ENCODE measurements at regions not wholly inside any gene's neighbourhood (a gene's known extent, or its start where the extent isn't known, plus 50 kb on each side); places are given as distances from the start of the nearest gene placed in this dataset.

DNA sequence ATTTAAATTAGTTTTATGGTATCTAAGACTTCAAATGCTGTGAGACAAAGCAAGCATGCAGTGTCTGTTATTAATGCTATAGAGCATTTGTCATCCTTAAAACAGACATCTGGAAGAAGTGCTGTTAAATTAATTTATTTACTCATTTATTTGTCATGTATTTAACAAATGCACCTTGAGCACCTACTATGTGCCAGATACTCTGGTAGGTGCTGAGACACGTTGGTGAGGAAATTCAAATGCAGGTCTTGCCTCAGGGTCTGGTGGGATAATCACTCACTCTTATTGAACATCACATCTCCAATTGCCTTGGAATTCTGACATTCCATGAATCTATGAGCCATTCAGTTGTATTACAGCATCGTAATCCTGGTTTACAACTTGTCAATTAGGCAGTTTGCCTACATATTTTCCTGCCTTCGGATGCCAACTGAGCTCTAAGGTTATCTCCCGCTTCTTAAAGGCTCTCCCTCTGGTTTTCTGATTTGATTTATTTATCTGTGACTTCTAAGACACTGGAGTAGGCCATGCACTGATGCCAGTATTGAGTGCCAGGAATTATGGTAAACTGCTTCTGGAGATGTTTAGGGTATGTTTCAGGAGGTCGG lies 56.0 kb upstream of the RPS23 start:
- DNase-seq (ENCODE audit: extremely low read depth in 1 of 4, low spot score in 3 of 4) (no peak), ATAC-seq (no peak), FAIRE-seq (no peak)
- no TSS peak for BruUV-seq (replicated peaks)
- no peaks in the 10 kb centered on the region for H3K36me3 ChIP-seq (ENCODE audit: control insufficient read depth, insufficient read depth, low read length)
- H3K4me3 ChIP-seq = no peak overlapping the region
- peak overlapping the region; percentile 51 for H2AFZ ChIP-seq (ENCODE audit: low read depth, low read length)
- TF ChIP-seq ZKSCAN1 (IDR thresholded peaks at IDR 0.05; ENCODE audit: low read depth, low read length) (peak; percentile 92), HSF4 (CRISPR knock-in tag; IDR thresholded peaks at IDR 0.05; ENCODE audit: borderline replicate concordance) (no peak)
- H3K4me1 ChIP-seq (replicated peaks in 1 of 2; ENCODE audit: control insufficient read depth in 2 of 2, insufficient read depth in 2 of 2, low read length in 2 of 2) = peaks cover 0 to 24% of the 10 kb centered on the region in 2 experiments; a peak in 4 of 5 replicates
- no peaks in the 10 kb centered on the region for H3K79me2 ChIP-seq (ENCODE audit: control insufficient read depth, insufficient read depth, low read length)
- in situ Hi-C loops (cut with MboI) = no loop called here
- H3K9ac ChIP-seq (ENCODE audit: insufficient read depth in 1 of 2, low read depth in 2 of 2, low read length in 2 of 2) = no peak overlapping the region
- no peak overlapping the region for H3K27ac ChIP-seq (ENCODE audit: extremely low read depth, low read depth, low read length)
- ChIA-PET POLR2A (interaction anchor here (1.0 to 1.5 kb wide), 3 partner anchors 10 to 56 kb away, joined by 3 to 5 read pairs (median 4); partner anchors contain the start of gene RPS23), CTCF (ENCODE audit: low intra/inter-chr PET ratio) (no interaction called here)
- no peaks in the 10 kb centered on the region for H4K20me1 ChIP-seq (replicated peaks; ENCODE audit: control insufficient read depth, insufficient read depth, low read length)
- H3K27me3 ChIP-seq (ENCODE audit: control insufficient read depth in 2 of 2, insufficient read depth in 2 of 2, low read length in 2 of 2) = no peaks in the 10 kb centered on the region; a peak in 1 of 5 replicates
- H3K4me2 ChIP-seq (ENCODE audit: insufficient read depth, low read length) = peak overlapping the region; percentile 52; the same call in 1 of the 2 replicates
- no peaks in the 10 kb centered on the region for H3K9me1 ChIP-seq (ENCODE audit: control insufficient read depth, insufficient read depth, low read length)
- 28% methylated on average over 5 of the region's 5 CpGs for WGBS (ENCODE audit: insufficient coverage, low coverage, missing lambda C conversion rate)
- intact Hi-C loops (cut with micrococcal nuclease) = no loop called here
- no peaks in the 10 kb centered on the region for H3K9me3 ChIP-seq (replicated peaks; ENCODE audit: control insufficient read depth, insufficient read depth, low read depth, low read length)

DNA sequence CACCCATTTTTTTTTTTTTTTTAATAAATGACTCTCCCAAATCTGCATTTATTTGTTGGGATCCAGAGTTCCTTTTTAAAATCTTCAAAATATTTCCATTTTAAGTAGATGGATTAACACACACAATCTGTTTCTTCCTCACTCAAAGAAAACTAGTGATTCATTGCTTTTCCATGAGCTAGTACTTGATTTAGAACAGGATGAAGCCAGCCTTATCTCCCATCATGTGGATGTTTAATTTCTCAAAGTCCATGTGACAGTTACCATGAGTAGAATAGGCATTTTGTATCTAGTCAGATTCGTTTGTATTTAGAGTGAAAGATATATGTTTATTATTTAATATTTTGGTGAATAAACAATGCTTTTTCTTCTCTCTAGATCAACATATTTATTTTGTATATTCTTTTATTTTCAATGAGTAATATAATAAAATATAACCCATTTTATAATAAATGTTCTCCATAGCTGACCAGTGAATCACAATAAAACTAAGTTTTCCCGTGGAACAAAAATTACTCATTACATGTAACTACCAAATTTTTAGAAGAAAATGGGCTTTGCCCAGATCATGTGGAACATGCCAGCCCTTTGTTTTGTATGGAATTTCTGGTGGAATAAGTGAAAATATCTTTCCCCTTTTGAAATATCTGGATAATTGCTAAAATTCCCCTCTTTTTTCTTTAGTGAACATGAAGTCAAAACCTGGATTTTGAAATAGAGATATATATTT lies 54.9 kb upstream of the RPS23 start:
- no peaks in the 10 kb centered on the region for H3K36me3 ChIP-seq (ENCODE audit: control insufficient read depth, insufficient read depth, low read length)
- DNase-seq (ENCODE audit: extremely low read depth in 1 of 4, low spot score in 3 of 4) = no peak
- in situ Hi-C loops (cut with MboI) = no loop called here
- ChIA-PET POLR2A (no interaction called here), CTCF (ENCODE audit: low intra/inter-chr PET ratio) (no interaction called here)
- no peak overlapping the region for H3K9ac ChIP-seq (ENCODE audit: insufficient read depth in 1 of 2, low read depth in 2 of 2, low read length in 2 of 2)
- H3K79me2 ChIP-seq (ENCODE audit: control insufficient read depth, insufficient read depth, low read length) = no peaks in the 10 kb centered on the region
- H3K9me1 ChIP-seq (ENCODE audit: control insufficient read depth, insufficient read depth, low read length) = no peaks in the 10 kb centered on the region
- no peak overlapping the region for H3K4me3 ChIP-seq
- intact Hi-C loops (cut with micrococcal nuclease) = no loop called here
- peaks cover 0 to 26% of the 10 kb centered on the region in 2 experiments; a peak in 4 of 5 replicates for H3K4me1 ChIP-seq (replicated peaks in 1 of 2; ENCODE audit: control insufficient read depth in 2 of 2, insufficient read depth in 2 of 2, low read length in 2 of 2)
- H3K4me2 ChIP-seq (ENCODE audit: insufficient read depth, low read length) = no peak overlapping the region
- no peaks in the 10 kb centered on the region for H3K27me3 ChIP-seq (ENCODE audit: control insufficient read depth in 2 of 2, insufficient read depth in 2 of 2, low read length in 2 of 2)
- H3K27ac ChIP-seq (ENCODE audit: extremely low read depth, low read depth, low read length) = no peak overlapping the region
- H2AFZ ChIP-seq (ENCODE audit: low read depth, low read length) = no peak overlapping the region
- no peaks in the 10 kb centered on the region for H4K20me1 ChIP-seq (replicated peaks; ENCODE audit: control insufficient read depth, insufficient read depth, low read length)
- no peak for FAIRE-seq
- H3K9me3 ChIP-seq (replicated peaks; ENCODE audit: control insufficient read depth, insufficient read depth, low read depth, low read length) = 0 out of 2 replicates have a peak, but pooled peaks cover 4% of the 10 kb centered on the region
- 18% methylated on average over 2 of the region's 2 CpGs for WGBS (ENCODE audit: insufficient coverage, low coverage, missing lambda C conversion rate)
- BruUV-seq (replicated peaks) = no TSS peak
- no peak for ATAC-seq
- TF ChIP-seq SP1 (CRISPR knock-in tag; IDR thresholded peaks at IDR 0.05) (no peak), ZNF253 (CRISPR knock-in tag; conservative IDR thresholded peaks at IDR 0.05) (no peak), BHLHE40 (IDR thresholded peaks at IDR 0.05; ENCODE audit: low read length) (no peak), MEIS2 (IDR thresholded peaks at IDR 0.05; ENCODE audit: partially characterized antibody) (peak; percentile 24)
- TF ChIP-seq, protein P1, sequence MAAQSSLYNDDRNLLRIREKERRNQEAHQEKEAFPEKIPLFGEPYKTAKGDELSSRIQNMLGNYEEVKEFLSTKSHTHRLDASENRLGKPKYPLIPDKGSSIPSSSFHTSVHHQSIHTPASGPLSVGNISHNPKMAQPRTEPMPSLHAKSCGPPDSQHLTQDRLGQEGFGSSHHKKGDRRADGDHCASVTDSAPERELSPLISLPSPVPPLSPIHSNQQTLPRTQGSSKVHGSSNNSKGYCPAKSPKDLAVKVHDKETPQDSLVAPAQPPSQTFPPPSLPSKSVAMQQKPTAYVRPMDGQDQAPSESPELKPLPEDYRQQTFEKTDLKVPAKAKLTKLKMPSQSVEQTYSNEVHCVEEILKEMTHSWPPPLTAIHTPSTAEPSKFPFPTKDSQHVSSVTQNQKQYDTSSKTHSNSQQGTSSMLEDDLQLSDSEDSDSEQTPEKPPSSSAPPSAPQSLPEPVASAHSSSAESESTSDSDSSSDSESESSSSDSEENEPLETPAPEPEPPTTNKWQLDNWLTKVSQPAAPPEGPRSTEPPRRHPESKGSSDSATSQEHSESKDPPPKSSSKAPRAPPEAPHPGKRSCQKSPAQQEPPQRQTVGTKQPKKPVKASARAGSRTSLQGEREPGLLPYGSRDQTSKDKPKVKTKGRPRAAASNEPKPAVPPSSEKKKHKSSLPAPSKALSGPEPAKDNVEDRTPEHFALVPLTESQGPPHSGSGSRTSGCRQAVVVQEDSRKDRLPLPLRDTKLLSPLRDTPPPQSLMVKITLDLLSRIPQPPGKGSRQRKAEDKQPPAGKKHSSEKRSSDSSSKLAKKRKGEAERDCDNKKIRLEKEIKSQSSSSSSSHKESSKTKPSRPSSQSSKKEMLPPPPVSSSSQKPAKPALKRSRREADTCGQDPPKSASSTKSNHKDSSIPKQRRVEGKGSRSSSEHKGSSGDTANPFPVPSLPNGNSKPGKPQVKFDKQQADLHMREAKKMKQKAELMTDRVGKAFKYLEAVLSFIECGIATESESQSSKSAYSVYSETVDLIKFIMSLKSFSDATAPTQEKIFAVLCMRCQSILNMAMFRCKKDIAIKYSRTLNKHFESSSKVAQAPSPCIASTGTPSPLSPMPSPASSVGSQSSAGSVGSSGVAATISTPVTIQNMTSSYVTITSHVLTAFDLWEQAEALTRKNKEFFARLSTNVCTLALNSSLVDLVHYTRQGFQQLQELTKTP (IDR thresholded peaks at IDR 0.05; ENCODE audit: low read depth in 1 of 2, partially characterized antibody in 2 of 2) = no peak
